Activated naive CD8-positive, alpha-beta T cell treated with anti-CD3 and anti-CD28 coated beads for 36 hours (primary cell): ENCODE measurements at regions not wholly inside any gene's neighbourhood (a gene's known extent, or its start where the extent isn't known, plus 50 kb on each side); places are given as distances from the start of the nearest gene placed in this dataset.

Experiments
- DNase-seq: peaks from one replicate; pipeline ENCODE4 v3.0.0; 2021
- H3K27ac Mint-ChIP-seq: one replicate; pipeline ENCODE4 v1.8.0; 2022; ENCODE audit warnings: mild to moderate bottlenecking, moderate library complexity, mixed read lengths
- H3K27me3 Mint-ChIP-seq: one replicate; pipeline ENCODE4 v1.8.0; 2022; ENCODE audit warnings: mild to moderate bottlenecking, mixed read lengths
- H3K36me3 Mint-ChIP-seq: one replicate; pipeline ENCODE4 v1.8.0; 2021; ENCODE audit warnings: mild to moderate bottlenecking, mixed read lengths
- H3K4me1 Mint-ChIP-seq: one replicate; pipeline ENCODE4 v1.8.0; 2021; ENCODE audit warnings: mixed read lengths
- H3K4me3 Mint-ChIP-seq: one replicate; pipeline ENCODE4 v1.8.0; 2022; ENCODE audit warnings: mild to moderate bottlenecking, moderate library complexity, mixed read lengths
- H3K9me3 Mint-ChIP-seq: one replicate; pipeline ENCODE4 v1.8.0; 2022; ENCODE audit warnings: mixed read lengths

DNA sequence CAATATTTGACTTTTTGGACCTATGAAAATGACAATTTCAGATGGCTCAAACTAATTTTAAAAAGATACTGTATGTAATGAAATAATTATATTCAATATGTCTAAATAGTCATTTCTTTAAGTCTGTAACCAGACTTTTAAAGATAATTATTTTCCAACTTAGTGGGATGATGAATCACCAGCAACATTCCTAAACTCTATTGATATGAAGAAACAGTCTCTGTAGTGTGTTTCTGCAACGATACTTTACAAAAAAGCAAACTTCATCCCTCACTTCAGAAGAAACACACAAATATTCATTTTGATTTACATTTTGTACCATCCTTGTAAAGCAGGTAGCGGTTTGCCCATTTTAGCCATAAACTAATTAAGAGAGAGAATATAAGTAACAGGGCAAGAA lies 417.4 kb downstream of the EFNB2 start:
- H3K9me3 Mint-ChIP-seq: no peaks in the 10 kb centered on the region
- no peaks in the 10 kb centered on the region for H3K36me3 Mint-ChIP-seq
- H3K4me1 Mint-ChIP-seq: no peaks in the 10 kb centered on the region
- no peak overlapping the region for H3K4me3 Mint-ChIP-seq
- DNase-seq: no peak
- H3K27ac Mint-ChIP-seq: no peak overlapping the region
- H3K27me3 Mint-ChIP-seq: peaks cover 9% of the 10 kb centered on the region

- Mint-ChIP-seq H3K36me3 (no peaks in the 10 kb centered on the region), H3K9me3 (no peaks in the 10 kb centered on the region), H3K27me3 (peaks cover 9% of the 10 kb centered on the region), H3K4me1 (no peaks in the 10 kb centered on the region), H3K27ac (no peak overlapping the region), H3K4me3 (no peak overlapping the region)
- no peak for DNase-seq
Observed at GRCh38 chr13:106117640-106118039, 417.8 kb downstream of the EFNB2 start.

GRCh38 chr13:106117035-106117434 lies 418.4 kb downstream of the EFNB2 start:
- Mint-ChIP-seq H3K27ac (no peak overlapping the region), H3K4me1 (no peaks in the 10 kb centered on the region), H3K9me3 (no peaks in the 10 kb centered on the region), H3K36me3 (no peaks in the 10 kb centered on the region), H3K4me3 (no peak overlapping the region), H3K27me3 (peaks cover 9% of the 10 kb centered on the region)
- no peak for DNase-seq

- H3K27me3 Mint-ChIP-seq: peaks cover 9% of the 10 kb centered on the region
- no peak overlapping the region for H3K27ac Mint-ChIP-seq
- no peak for DNase-seq
- H3K4me3 Mint-ChIP-seq: no peak overlapping the region
- no peaks in the 10 kb centered on the region for H3K9me3 Mint-ChIP-seq
- H3K4me1 Mint-ChIP-seq: no peaks in the 10 kb centered on the region
- no peaks in the 10 kb centered on the region for H3K36me3 Mint-ChIP-seq
Observed at GRCh38 chr13:106115081-106115480, 420.4 kb downstream of the EFNB2 start.

DNA sequence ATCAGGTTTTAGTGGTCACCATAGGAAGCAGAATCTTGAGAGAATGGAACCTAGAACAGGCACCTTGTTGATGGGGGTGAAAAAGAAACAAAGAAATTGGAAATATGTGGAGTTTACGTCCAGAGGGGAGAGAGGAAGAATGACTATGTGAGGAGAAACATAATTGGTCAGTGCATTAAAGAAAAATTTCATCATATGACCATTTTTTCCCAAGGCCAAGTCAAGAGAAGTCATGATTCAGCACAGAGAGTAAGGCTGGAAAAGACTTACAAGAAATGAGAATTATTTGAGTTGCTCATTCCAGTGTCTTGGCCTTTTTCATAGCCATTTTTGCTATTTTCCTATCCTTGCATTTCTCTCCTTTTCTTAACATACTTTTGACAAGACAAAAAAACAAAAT lies 421.7 kb downstream of the EFNB2 start:
- H3K27me3 Mint-ChIP-seq: peaks cover 3% of the 10 kb centered on the region
- DNase-seq: no peak

GRCh38 chr13:106112191-106112590 lies 423.3 kb downstream of the EFNB2 start:
- Mint-ChIP-seq H3K4me1 (no peaks in the 10 kb centered on the region), H3K27me3 (peaks cover 3% of the 10 kb centered on the region), H3K36me3 (no peaks in the 10 kb centered on the region), H3K9me3 (no peaks in the 10 kb centered on the region), H3K27ac (no peak overlapping the region), H3K4me3 (no peak overlapping the region)
- no peak for DNase-seq

More for the DNA sequence above, 421.7 kb downstream of the EFNB2 start:
- H3K9me3 Mint-ChIP-seq: no peaks in the 10 kb centered on the region
- no peak overlapping the region for H3K4me3 Mint-ChIP-seq
- no peaks in the 10 kb centered on the region for H3K4me1 Mint-ChIP-seq
- H3K27ac Mint-ChIP-seq: no peak overlapping the region
- no peaks in the 10 kb centered on the region for H3K36me3 Mint-ChIP-seq

GRCh38 chr13:106110241-106110855 lies 425.1 kb downstream of the EFNB2 start:
- H3K36me3 Mint-ChIP-seq: no peaks in the 10 kb centered on the region
- H3K4me3 Mint-ChIP-seq: no peak overlapping the region
- H3K27me3 Mint-ChIP-seq: peaks cover 3% of the 10 kb centered on the region
- H3K4me1 Mint-ChIP-seq: no peaks in the 10 kb centered on the region
- no peaks in the 10 kb centered on the region for H3K9me3 Mint-ChIP-seq
- no peak overlapping the region for H3K27ac Mint-ChIP-seq
- DNase-seq: no peak

GRCh38 chr13:106109391-106109791 lies 426.1 kb downstream of the EFNB2 start:
- H3K4me3 Mint-ChIP-seq: no peak overlapping the region
- no peaks in the 10 kb centered on the region for H3K4me1 Mint-ChIP-seq
- no peak for DNase-seq
- H3K9me3 Mint-ChIP-seq: no peaks in the 10 kb centered on the region
- no peak overlapping the region for H3K27ac Mint-ChIP-seq
- no peaks in the 10 kb centered on the region for H3K36me3 Mint-ChIP-seq
- peaks cover 2% of the 10 kb centered on the region for H3K27me3 Mint-ChIP-seq

GRCh38 chr13:106108346-106108745 lies 427.1 kb downstream of the EFNB2 start:
- no peak overlapping the region for H3K4me3 Mint-ChIP-seq
- DNase-seq: no peak
- H3K27ac Mint-ChIP-seq: no peak overlapping the region
- H3K36me3 Mint-ChIP-seq: no peaks in the 10 kb centered on the region
- H3K4me1 Mint-ChIP-seq: no peaks in the 10 kb centered on the region
- no peaks in the 10 kb centered on the region for H3K27me3 Mint-ChIP-seq
- H3K9me3 Mint-ChIP-seq: no peaks in the 10 kb centered on the region

DNA sequence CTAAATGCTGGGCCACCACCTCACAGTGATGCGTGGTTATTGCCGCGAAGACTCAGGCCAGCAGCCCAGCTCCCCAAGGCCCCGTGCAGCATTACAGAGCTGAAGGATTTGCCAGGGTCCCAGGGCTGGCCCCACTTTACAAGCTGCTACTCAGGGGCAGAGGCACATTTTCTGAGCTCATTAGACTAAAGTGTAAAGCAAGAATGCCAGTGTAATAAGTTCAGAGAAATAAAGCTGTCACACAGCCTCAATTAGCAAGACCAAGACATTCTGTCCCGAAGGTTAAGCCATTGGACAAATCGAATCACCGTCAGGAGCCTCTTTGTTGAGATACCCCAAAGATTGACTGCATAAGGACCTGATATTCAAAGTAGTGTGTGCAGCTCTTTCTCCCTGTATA lies 428.4 kb downstream of the EFNB2 start:
- Mint-ChIP-seq H3K27me3 (no peaks in the 10 kb centered on the region), H3K36me3 (no peaks in the 10 kb centered on the region), H3K27ac (no peak overlapping the region), H3K9me3 (no peaks in the 10 kb centered on the region), H3K4me1 (no peaks in the 10 kb centered on the region), H3K4me3 (no peak overlapping the region)
- DNase-seq: no peak

DNA sequence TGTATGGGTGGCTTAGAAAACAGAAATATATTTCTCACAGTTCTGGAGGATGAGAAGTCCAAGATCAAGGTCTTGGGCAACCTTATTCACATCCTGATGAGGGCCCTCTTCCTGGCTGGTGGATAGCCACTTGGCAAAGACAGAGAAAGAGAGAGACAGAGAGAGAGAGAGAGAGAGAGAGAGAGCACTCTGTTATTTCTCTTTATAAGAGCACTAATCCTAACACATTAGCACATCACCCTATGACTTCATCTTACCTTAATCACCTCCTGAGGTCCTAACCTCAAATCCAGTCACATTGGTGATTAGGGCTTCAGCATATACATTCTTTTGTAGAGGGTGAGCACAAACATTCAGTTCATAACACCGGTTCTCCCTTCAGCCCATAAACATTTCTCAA lies 430.3 kb downstream of the EFNB2 start:
- Mint-ChIP-seq H3K36me3 (no peaks in the 10 kb centered on the region), H3K4me1 (no peaks in the 10 kb centered on the region), H3K27me3 (no peaks in the 10 kb centered on the region), H3K27ac (no peak overlapping the region), H3K9me3 (no peaks in the 10 kb centered on the region), H3K4me3 (no peak overlapping the region)
- no peak for DNase-seq

DNA sequence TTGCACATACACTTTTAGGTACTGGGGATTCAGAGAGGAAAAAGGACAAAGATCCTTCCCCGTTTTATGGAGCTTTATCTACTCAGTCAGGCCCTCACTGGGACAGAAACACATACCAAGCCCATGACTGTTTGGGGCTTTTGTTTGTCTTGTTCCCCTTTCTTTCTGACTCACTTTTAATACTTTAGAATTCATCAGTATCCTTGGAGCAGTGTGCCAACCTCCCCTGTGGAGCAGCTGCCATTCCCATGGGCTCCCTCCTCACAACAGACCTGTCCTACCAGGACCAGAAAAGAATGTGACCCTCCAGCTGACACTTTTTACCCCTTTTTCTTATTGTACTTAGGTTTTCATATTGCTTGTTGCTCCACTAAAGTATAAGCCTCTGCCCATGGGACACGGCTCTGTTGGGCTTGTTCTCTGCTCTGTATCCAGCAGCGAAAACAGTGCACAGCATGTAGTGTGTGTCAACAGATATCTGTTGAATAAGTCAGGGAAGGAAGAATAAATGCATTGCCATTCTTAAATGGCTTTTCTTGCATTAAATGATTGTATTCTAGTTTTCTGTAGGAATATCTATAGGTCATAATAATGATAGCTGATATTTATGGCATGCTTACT lies 431.1 kb downstream of the EFNB2 start:
- no peaks in the 10 kb centered on the region for H3K36me3 Mint-ChIP-seq
- no peaks in the 10 kb centered on the region for H3K4me1 Mint-ChIP-seq
- H3K9me3 Mint-ChIP-seq: no peaks in the 10 kb centered on the region
- no peak overlapping the region for H3K4me3 Mint-ChIP-seq
- no peaks in the 10 kb centered on the region for H3K27me3 Mint-ChIP-seq
- no peak for DNase-seq
- no peak overlapping the region for H3K27ac Mint-ChIP-seq

- Mint-ChIP-seq H3K4me3 (no peak overlapping the region), H3K27me3 (no peaks in the 10 kb centered on the region), H3K9me3 (no peaks in the 10 kb centered on the region), H3K4me1 (no peaks in the 10 kb centered on the region), H3K27ac (no peak overlapping the region), H3K36me3 (no peaks in the 10 kb centered on the region)
- DNase-seq: no peak
Observed at GRCh38 chr13:106103779-106104178, 431.7 kb downstream of the EFNB2 start.

GRCh38 chr13:106102786-106103185 lies 432.7 kb downstream of the EFNB2 start:
- DNase-seq: no peak
- Mint-ChIP-seq H3K36me3 (no peaks in the 10 kb centered on the region), H3K4me1 (no peaks in the 10 kb centered on the region), H3K9me3 (no peaks in the 10 kb centered on the region), H3K27me3 (no peaks in the 10 kb centered on the region), H3K4me3 (no peak overlapping the region), H3K27ac (no peak overlapping the region)

DNA sequence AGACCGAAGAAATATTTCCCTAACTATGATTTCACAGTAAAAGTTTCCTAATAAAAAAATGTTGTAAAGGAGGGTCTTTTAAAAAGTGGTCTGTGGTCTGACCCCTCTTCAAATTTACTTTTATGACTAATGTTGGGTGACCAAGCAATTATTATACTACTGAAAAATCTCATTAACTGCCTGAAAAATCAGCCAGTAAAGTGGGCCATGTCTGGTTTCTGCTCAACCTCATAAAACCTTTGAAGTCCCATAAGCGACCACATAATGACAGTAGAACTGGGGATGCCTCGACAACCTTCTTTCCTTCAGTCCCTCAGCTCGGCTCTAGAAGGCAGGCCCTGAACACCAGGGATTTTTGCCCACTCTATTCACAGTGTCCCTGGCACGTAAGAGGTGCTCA lies 434.3 kb downstream of the EFNB2 start:
- no peaks in the 10 kb centered on the region for H3K4me1 Mint-ChIP-seq
- H3K4me3 Mint-ChIP-seq: no peak overlapping the region
- DNase-seq: no peak
- H3K27me3 Mint-ChIP-seq: no peaks in the 10 kb centered on the region
- no peak overlapping the region for H3K27ac Mint-ChIP-seq
- H3K9me3 Mint-ChIP-seq: no peaks in the 10 kb centered on the region
- H3K36me3 Mint-ChIP-seq: no peaks in the 10 kb centered on the region

- no peaks in the 10 kb centered on the region for H3K9me3 Mint-ChIP-seq
- H3K27ac Mint-ChIP-seq: no peak overlapping the region
- no peaks in the 10 kb centered on the region for H3K4me1 Mint-ChIP-seq
- no peak overlapping the region for H3K4me3 Mint-ChIP-seq
- H3K27me3 Mint-ChIP-seq: no peaks in the 10 kb centered on the region
- H3K36me3 Mint-ChIP-seq: no peaks in the 10 kb centered on the region
- DNase-seq: no peak
Observed at GRCh38 chr13:106100171-106100919, 435.1 kb downstream of the EFNB2 start.
